Karpas-422 (cell line): ENCODE measurements at regions not wholly inside any gene's neighbourhood (a gene's known extent, or its start where the extent isn't known, plus 50 kb on each side); places are given as distances from the start of the nearest gene placed in this dataset.

Experiments
- DNase-seq: peaks from one replicate; pipeline ENCODE4 v3.0.0-alpha.2; 2015
- H2AFZ ChIP-seq: fragments of 200-600 bp; sonication (generic); 2 replicates; pipeline ENCODE4 v1.6.1; 2014; ENCODE audit warnings: antibody characterized with exemption, low read length, mixed read lengths
- H3K27ac ChIP-seq: fragments of 200-600 bp; sonication (generic); 2 replicates; pipeline ENCODE4 v1.5.1; 2014; ENCODE audit warnings: mild to moderate bottlenecking, low read length, moderate library complexity
- H3K27me3 ChIP-seq: fragments of 200-600 bp; sonication (generic); 2 replicates; pipeline ENCODE4 v1.6.1; 2014; ENCODE audit warnings: low read length, mixed read lengths
- H3K36me3 ChIP-seq: fragments of 200-600 bp; sonication (generic); 2 replicates; pipeline ENCODE4 v1.6.1; 2014; ENCODE audit warnings: low read length, mixed read lengths; ENCODE audit not compliant: insufficient read depth
- H3K4me1 ChIP-seq: fragments of 200-600 bp; sonication (generic); 2 replicates; pipeline ENCODE4 v1.6.1; 2014; ENCODE audit warnings: mild to moderate bottlenecking, low read length, mixed read lengths
- H3K4me2 ChIP-seq: fragments of 200-600 bp; sonication (generic); 2 replicates; pipeline ENCODE4 v1.6.1; 2014; ENCODE audit warnings: low read length, low read depth, mild to moderate bottlenecking; ENCODE audit not compliant: poor library complexity, severe bottlenecking
- H3K4me3 ChIP-seq: fragments of 200-600 bp; sonication (generic); 2 replicates; pipeline ENCODE4 v1.5.1; 2014; ENCODE audit warnings: mild to moderate bottlenecking, antibody characterized with exemption, low read length, mixed read lengths
- H3K79me2 ChIP-seq: fragments of 200-600 bp; sonication (generic); 2 replicates; pipeline ENCODE4 v1.6.1; 2014; ENCODE audit warnings: mild to moderate bottlenecking, low read length, mixed read lengths
- H3K9ac ChIP-seq: fragments of 200-600 bp; sonication (generic); 2 replicates; pipeline ENCODE4 v1.6.0; 2014; ENCODE audit warnings: low read length
- H3K9me2 ChIP-seq: fragments of 200-600 bp; sonication (generic), shearing (Covaris generic); replicated peaks from 2 replicates; pipeline ENCODE4 v1.6.0; 2014; ENCODE audit warnings: mild to moderate bottlenecking, low read length, moderate library complexity; ENCODE audit not compliant: insufficient read depth
- H3K9me3 ChIP-seq: fragments of 300-700, 200-600 bp; sonication (generic); 2 replicates; pipeline ENCODE4 v1.6.1; 2014; ENCODE audit warnings: low read length, mixed read lengths
- H4K20me1 ChIP-seq: fragments of 200-600 bp; sonication (generic); 2 replicates; pipeline ENCODE4 v1.6.1; 2014; ENCODE audit warnings: mild to moderate bottlenecking, antibody characterized with exemption, low read length, low read depth; ENCODE audit not compliant: insufficient read depth

DNA sequence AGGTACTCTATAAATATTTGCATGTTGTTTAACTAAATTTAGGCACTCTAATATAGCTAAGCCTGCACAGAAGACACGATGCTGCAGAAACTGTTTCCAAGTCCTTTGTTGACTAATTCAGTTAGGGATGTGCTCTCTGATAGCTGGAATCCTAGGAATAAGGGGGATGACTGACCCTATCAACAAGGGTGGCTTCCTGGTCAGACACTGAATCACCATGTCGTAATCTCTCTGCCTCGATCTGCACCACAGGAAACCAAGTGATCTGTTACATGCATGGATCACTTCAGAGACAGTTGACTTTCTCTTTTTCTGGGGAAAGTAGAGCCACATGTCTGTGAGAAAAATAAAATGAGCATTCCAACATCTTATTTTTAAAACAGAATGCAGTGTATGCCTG is 169.1 kb downstream of the GUCY2F start:
- Histone ChIP-seq H3K9me2 (no peaks in the 10 kb centered on the region), H3K4me3 (no peak overlapping the region), H3K27me3 (no peaks in the 10 kb centered on the region), H3K9ac (no peak overlapping the region), H3K36me3 (no peaks in the 10 kb centered on the region), H4K20me1 (no peaks in the 10 kb centered on the region), H3K79me2 (no peaks in the 10 kb centered on the region), H3K9me3 (no peaks in the 10 kb centered on the region), H2AFZ (no peak overlapping the region), H3K27ac (no peak overlapping the region), H3K4me1 (no peaks in the 10 kb centered on the region), H3K4me2 (no peak overlapping the region)
- no peak for DNase-seq

DNA sequence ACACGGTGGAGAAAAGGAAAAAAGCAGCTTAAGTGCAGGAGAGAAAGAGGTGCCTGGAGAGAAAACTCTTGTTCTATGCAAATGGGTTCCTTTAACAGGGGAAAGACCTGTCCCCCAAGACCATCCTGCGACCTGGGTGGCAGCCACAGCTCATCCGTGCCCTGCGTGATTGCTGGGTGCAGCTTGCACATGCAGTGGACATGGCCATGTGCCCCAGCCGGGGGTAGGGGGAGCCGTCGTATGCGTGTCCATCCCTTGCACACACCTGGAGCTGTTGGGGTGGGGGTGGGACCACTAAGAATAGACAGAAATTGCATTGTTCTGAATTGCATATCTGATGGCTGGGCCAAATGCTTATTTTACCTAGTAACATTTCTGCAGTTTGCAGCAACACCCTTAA is 171.9 kb downstream of the GUCY2F start:
- H3K4me1 ChIP-seq: no peaks in the 10 kb centered on the region
- no peak overlapping the region for H2AFZ ChIP-seq

DNA sequence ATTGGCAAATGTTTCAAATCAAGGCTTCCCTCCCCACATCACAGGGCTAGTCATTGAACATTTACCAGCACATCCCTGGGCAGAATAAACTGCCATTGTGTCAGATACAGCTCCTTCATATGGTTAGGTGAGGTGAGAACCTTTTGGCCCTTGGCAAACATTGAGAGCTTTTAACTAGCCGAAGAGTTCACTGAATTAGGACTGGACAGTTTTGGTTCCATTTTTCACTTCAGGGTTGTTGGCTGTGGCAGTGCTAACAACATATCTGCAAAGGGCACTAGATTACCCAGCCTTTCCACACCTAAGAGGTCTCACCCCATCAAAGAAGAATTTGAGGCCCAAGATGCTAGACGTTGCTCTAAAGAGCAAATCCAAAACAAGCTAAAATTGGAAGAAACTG is 180.7 kb downstream of the GUCY2F start:
- Histone ChIP-seq H2AFZ (no peak overlapping the region), H3K79me2 (no peaks in the 10 kb centered on the region)
- DNase-seq: no peak

More for the DNA sequence above, 171.9 kb downstream of the GUCY2F start:
- H3K9ac ChIP-seq: no peak overlapping the region
- H3K27me3 ChIP-seq: no peaks in the 10 kb centered on the region
- no peaks in the 10 kb centered on the region for H3K36me3 ChIP-seq
- no peak overlapping the region for H3K4me3 ChIP-seq
- H3K9me2 ChIP-seq: no peaks in the 10 kb centered on the region
- no peak for DNase-seq
- no peak overlapping the region for H3K4me2 ChIP-seq
- H3K27ac ChIP-seq: no peak overlapping the region
- H4K20me1 ChIP-seq: no peaks in the 10 kb centered on the region
- no peaks in the 10 kb centered on the region for H3K79me2 ChIP-seq
- H3K9me3 ChIP-seq: no peaks in the 10 kb centered on the region

DNA sequence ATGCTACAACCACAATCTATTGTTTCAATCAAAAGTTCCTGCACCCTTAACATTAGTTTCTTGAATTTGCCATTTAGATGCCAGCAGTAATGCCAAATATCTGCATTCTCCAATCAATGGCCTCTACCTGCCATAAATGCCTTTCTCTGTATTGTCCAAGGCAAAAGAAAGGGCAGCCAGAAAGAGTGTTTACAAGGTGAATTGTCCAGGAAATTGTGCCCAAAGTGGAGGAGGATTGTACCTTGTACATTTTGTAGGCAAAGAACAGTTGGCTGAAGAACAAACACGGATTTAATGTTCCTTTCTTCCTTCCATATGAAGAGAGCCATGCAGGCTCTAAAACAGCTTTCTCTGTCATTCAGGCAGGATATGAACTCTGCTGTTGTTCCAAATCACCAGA is 181.5 kb downstream of the GUCY2F start:
- no peaks in the 10 kb centered on the region for H3K27me3 ChIP-seq
- H3K9me3 ChIP-seq: no peaks in the 10 kb centered on the region
- H3K27ac ChIP-seq: no peak overlapping the region
- H4K20me1 ChIP-seq: no peaks in the 10 kb centered on the region
- no peaks in the 10 kb centered on the region for H3K79me2 ChIP-seq
- H3K9ac ChIP-seq: no peak overlapping the region
- no peaks in the 10 kb centered on the region for H3K9me2 ChIP-seq
- H3K4me2 ChIP-seq: no peak overlapping the region
- no peaks in the 10 kb centered on the region for H3K4me1 ChIP-seq
- no peak overlapping the region for H3K4me3 ChIP-seq
- H3K36me3 ChIP-seq: no peaks in the 10 kb centered on the region
- H2AFZ ChIP-seq: no peak overlapping the region
- no peak for DNase-seq

More for the DNA sequence above, 180.7 kb downstream of the GUCY2F start:
- H3K4me1 ChIP-seq: no peaks in the 10 kb centered on the region
- no peak overlapping the region for H3K4me3 ChIP-seq
- no peaks in the 10 kb centered on the region for H4K20me1 ChIP-seq
- H3K9me2 ChIP-seq: no peaks in the 10 kb centered on the region
- H3K9ac ChIP-seq: no peak overlapping the region
- no peak overlapping the region for H3K4me2 ChIP-seq
- no peaks in the 10 kb centered on the region for H3K27me3 ChIP-seq
- H3K36me3 ChIP-seq: no peaks in the 10 kb centered on the region
- no peaks in the 10 kb centered on the region for H3K9me3 ChIP-seq
- H3K27ac ChIP-seq: no peak overlapping the region

DNA sequence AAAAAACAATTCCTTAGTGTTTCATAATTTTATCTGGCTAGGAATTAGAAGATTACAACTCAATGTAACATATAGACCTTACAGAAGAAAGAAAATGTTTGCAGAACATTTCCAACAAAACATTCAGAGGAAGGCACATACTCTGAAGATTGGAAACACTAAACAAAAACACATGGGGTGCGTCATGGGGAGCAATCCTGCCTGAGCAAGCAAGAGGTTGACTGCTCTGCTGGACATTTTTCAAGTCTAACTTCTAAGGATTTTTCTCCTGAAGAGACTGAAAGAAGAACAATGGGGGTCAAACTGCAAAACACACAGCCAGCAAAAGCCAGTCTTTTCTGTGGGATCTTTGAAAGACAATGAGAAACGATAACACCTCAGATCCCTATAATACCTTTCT is 182.8 kb downstream of the GUCY2F start:
- H3K9me3 ChIP-seq: no peaks in the 10 kb centered on the region
- no peaks in the 10 kb centered on the region for H3K36me3 ChIP-seq
- H3K9ac ChIP-seq: no peak overlapping the region
- H3K79me2 ChIP-seq: no peaks in the 10 kb centered on the region
- no peak overlapping the region for H3K4me2 ChIP-seq
- no peaks in the 10 kb centered on the region for H4K20me1 ChIP-seq
- no peak overlapping the region for H2AFZ ChIP-seq
- H3K4me1 ChIP-seq: no peaks in the 10 kb centered on the region
- no peak for DNase-seq
- H3K27ac ChIP-seq: no peak overlapping the region
- no peaks in the 10 kb centered on the region for H3K27me3 ChIP-seq
- no peaks in the 10 kb centered on the region for H3K9me2 ChIP-seq
- no peak overlapping the region for H3K4me3 ChIP-seq

DNA sequence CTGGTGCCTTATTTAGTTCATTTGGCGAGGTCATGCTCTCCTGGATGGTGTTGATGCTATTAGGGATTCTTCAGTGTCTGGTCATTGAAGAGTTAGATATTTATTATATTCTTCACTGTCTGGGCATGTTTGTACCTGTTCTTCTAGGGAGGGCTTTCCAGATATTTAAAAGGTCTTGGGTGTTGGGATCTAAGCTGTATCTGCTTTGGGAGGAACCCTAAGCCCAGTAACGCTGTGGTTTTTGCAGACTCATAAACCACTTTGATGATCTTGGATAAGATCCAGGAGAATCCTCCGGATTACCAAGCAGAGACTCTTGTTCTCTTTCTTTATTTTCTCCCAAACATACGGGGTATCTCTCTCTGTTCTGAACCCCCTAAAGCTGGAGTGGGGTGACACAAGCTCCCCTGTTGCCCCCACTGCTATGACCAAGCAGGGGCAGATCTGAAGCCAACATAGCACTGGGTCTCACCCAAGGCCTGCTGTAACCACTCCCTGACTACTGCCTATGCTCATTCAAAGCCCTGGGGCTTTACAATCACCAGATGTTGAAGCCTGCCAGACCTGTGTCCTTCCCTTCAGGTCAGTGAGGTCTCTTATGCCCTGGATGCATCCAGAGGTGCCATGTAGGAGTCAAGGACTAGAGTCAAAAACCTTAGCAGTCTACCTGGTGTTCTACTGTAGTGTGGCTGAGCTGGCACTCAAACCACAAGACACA is 187.6 kb downstream of the GUCY2F start:
- Histone ChIP-seq H3K9ac (no peak overlapping the region), H3K79me2 (no peaks in the 10 kb centered on the region), H3K9me3 (no peaks in the 10 kb centered on the region), H3K36me3 (no peaks in the 10 kb centered on the region), H3K27ac (no peak overlapping the region), H2AFZ (no peak overlapping the region), H3K27me3 (no peaks in the 10 kb centered on the region), H3K9me2 (no peaks in the 10 kb centered on the region), H3K4me2 (no peak overlapping the region), H4K20me1 (no peaks in the 10 kb centered on the region), H3K4me1 (no peaks in the 10 kb centered on the region), H3K4me3 (no peak overlapping the region)
- DNase-seq: no peak

DNA sequence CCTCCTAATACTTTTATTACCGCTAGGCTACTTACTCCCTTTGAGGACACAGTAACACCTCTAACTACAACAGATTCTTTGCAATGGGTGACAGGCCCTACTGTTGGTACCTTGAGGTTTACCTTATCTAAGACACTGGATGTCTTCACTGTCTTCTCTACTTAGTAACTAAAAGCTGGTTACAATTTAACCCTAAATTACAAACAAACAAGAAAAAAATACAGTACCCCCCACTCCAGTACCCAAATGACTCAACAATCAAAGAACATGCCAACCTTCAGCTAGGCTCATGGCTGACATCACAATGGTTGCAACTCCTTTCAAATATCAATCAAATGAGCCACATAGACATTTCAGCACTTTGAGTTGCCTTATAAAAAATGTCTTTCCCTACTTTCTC is 198.0 kb downstream of the GUCY2F start:
- no peaks in the 10 kb centered on the region for H3K27me3 ChIP-seq
- H3K9ac ChIP-seq: no peak overlapping the region
- 0 out of 2 replicates have a peak, but pooled peaks cover 5% of the 10 kb centered on the region for H3K9me2 ChIP-seq
- H3K4me3 ChIP-seq: no peak overlapping the region
- no peak overlapping the region for H3K4me2 ChIP-seq
- H3K36me3 ChIP-seq: no peaks in the 10 kb centered on the region
- DNase-seq: no peak
- no peaks in the 10 kb centered on the region for H4K20me1 ChIP-seq
- no peaks in the 10 kb centered on the region for H3K4me1 ChIP-seq
- no peak overlapping the region for H2AFZ ChIP-seq
- no peaks in the 10 kb centered on the region for H3K79me2 ChIP-seq
- no peak overlapping the region for H3K27ac ChIP-seq
- no peaks in the 10 kb centered on the region for H3K9me3 ChIP-seq

DNA sequence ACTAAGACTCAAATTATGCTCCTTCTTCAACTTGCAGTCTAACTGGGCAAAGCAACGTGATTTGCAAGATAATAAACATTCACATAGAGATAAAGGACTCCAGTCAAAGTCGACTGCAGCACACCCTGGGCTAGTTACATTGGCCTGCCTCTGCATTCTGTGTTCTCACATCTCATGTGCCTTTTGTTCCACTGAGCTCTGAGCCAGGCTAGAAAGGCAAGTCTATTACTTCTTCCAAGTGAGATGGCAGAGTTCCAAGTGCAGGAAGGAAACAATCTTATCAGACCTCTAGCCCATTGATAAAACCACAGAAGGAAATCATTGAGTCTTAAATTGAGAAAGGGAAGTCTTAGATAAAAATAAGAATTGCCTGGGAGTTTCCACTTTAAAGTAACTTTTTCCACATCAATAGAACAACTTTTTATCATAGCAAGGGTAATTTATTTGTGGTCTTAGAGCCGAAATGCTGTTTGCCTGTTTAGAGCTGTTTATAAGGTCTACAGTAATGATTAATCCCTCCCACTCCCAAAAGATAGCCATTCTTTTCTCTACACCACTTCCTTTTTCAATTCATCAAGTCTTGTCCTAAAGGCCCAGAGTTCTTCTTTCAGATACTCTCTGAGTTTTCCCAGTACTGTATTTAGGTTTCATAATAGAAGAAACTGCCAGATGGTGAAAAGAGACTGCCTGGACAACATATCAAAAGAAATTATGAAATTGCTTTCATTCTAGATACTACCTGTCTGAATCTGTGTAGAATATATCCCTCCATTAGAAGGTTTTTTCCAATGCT is 200.2 kb downstream of the GUCY2F start:
- no peaks in the 10 kb centered on the region for H4K20me1 ChIP-seq
- no peak overlapping the region for H3K4me2 ChIP-seq
- no peak overlapping the region for H2AFZ ChIP-seq
- no peaks in the 10 kb centered on the region for H3K4me1 ChIP-seq
- H3K9me3 ChIP-seq: no peaks in the 10 kb centered on the region
- no peak for DNase-seq
- no peaks in the 10 kb centered on the region for H3K36me3 ChIP-seq
- H3K9ac ChIP-seq: no peak overlapping the region
- 0 out of 2 replicates have a peak, but pooled peaks cover 5% of the 10 kb centered on the region for H3K9me2 ChIP-seq
- no peaks in the 10 kb centered on the region for H3K27me3 ChIP-seq
- no peak overlapping the region for H3K27ac ChIP-seq
- H3K4me3 ChIP-seq: no peak overlapping the region
- H3K79me2 ChIP-seq: no peaks in the 10 kb centered on the region
